Stimulated activated CD8-positive, alpha-beta memory T cell treated with anti-CD3 and anti-CD28 coated beads, Interleukin-15, amount 100 ng/mL, for 4 hours (primary cell): ENCODE measurements at regions not wholly inside any gene's neighbourhood (a gene's known extent, or its start where the extent isn't known, plus 50 kb on each side); places are given as distances from the start of the nearest gene placed in this dataset.

Experiments used
- DNase-seq, 2 donors: peaks; one replicate each; pipeline ENCODE4 v3.0.0-alpha.2; 2020; ENCODE audit warnings: low read depth in 2 of 2

DNA sequence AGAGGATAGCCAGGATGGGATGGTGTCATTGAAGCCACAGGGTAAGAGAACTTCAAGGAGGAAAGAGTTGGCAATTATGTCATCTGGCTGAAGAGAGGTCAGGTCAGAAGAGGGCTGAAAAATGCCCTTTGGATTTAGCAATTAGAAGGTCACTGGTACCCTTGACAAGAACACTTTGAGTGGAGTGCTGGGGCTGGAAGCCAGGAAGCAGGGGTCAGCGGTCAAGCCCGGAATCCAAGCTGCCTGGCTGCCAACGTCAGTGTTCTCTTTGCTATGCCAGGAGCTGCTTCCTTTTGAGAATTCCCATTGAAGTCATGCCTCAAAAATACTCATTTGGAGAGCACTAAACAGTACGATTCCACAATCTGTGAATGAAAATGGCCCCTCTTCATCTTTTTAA, 386.5 kb downstream of the SHQ1 start:
- DNase-seq = no peak

GRCh38 chr3:72460205-72461174, 387.8 kb downstream of the SHQ1 start:
- no peak for DNase-seq

GRCh38 chr3:72459588-72459987, 388.7 kb downstream of the SHQ1 start:
- no peak for DNase-seq

DNA sequence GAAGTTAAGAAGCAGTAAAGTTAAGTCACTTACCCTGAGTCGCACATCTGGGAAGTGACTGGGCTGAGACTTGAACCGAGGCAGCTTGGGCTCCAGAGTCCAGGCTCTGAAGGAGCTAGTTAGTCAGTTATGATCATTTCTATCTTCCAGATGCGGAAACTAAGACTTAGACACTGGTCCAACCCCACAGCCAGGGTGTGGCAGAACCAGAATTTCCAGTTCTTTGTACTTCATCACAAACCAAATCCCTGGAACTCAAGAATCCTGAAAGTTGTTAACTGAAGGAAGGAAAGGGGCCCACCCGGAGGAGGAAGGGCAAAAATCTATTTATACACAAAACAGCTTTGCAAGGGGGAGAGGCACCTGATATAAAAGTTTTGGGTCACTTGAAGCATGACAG, 389.9 kb downstream of the SHQ1 start:
- DNase-seq = no peak

DNA sequence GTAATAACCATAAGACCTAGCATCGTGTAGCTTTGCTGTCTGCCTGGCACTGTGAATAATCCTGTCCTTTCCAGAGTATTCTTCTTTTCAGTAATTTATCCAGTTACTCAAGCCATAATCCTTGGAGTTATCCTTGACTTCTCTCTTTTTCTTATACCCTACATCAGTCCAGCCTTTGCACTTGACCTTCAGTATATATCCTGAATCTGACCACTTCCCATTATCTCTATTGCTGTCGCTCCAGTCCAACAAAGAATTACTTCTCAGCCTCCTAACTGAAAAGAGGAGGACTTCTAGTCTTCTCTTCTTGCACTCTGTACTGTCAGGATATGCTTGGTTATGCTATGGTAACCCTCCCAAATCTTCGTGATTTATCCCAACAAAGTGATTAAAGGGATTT, 393.8 kb downstream of the SHQ1 start:
- DNase-seq = no peak

DNA sequence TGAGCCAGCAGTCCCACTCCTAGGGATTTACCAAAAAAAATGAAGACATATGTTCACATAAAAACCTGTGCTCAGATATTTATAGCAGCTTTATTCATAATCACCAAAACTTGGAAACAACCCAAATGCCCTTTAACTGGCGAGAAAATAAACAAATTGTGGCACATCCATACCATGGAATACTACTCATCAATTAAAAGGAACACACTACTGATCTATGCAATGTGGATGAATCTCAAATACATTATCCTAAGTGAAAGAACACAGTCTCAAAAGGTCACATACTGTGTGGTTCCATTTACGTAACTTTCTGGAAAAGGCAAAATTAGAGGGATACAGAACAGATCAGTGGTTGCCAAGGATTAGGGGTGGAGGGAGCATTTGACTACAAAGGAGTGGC, 394.5 kb downstream of the SHQ1 start:
- no peak for DNase-seq

- DNase-seq = no peak
Measured at GRCh38 chr3:72452745-72453144, 395.5 kb downstream of the SHQ1 start.

DNA sequence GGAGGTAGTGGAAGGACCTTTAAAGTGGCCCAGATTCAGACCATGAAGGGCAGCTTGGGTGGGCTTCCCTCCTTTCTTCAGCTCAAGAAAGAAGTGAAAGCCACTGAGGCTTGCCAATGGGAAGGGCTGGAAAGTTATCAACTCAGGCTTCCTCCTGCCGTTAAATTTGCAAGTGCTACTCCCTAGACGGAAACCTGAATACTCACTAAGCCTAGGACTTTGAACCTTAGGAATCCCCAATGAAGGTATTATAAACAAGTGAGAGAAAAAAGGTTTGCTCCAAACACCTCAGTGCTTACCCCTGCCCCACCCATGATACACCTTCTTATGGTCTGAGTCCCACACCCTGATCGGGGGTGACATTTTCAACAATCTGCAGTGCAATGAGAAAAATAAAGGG, 396.4 kb downstream of the SHQ1 start:
- no peak for DNase-seq

GRCh38 chr3:72449551-72449950, 398.7 kb downstream of the SHQ1 start:
- DNase-seq = no peak

- DNase-seq = no peak
Measured at GRCh38 chr3:72448858-72449257, 399.4 kb downstream of the SHQ1 start.

DNA sequence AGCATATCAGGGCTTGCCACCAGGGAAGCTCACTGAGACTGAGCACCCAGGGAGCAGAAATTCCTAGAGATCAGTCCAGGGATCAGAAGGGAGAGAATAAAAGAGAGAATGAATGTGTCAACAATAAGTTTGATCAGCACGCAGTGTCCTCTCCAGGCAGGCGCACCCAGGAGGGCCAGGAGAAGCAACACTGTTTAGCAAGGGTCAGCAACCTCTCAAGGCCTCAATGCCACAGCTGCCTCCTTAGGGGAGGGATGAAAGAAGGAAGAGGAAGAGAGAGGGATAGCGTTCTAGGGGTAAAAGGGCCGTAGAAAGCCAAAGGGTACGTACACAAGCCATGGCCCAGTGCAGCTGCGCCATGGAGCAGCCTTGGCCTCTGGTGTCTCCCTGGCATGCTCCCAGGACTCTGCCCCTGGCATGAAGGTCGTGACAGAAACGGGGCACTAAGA, 399.8 kb downstream of the SHQ1 start:
- DNase-seq = no peak

- DNase-seq = peak; percentile 81 to 94
Measured at GRCh38 chr3:72447059-72447946, 400.9 kb downstream of the SHQ1 start.

DNA sequence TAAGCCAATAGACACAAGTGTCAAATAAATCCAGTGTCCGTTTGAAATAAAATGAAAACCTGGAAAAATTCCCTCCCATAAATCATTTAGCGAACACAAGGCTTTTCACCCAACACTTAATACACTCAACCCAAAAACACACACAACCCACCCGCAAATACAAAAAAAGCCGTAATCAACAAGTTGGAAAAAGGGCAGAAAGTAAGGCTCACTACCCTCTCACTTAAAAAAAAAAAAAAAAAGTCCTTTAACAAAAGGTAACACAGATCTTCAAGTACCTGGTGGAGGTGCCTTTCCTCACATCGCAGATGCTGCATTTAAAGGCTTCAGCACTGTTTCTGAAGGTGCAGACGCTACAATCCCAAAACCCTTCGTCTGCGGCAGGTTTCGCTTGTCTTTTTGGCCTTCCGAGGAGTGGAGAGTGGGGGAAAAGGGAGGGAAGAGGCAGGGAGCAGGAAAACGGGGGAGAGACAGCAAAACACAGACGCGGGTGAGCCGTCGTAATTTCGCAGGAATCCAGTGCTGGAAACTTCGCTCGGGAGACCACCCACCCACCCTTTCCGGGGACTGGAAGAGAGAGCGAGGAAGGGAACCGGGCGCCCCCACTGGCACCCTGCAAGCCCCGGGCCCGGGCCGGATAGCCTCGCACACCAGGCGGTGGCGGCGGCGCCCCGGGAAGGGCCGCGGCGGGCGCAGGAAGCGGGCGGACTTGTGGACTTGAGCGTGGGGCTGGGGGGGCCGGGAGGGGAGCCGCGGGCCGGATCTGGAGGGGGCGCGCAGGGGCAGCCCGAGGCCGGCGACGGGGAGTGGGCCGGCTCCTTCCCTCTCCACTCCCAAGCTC, 401.8 kb downstream of the SHQ1 start, which contains the start of gene RYBP:
Gene RYBP (minus strand): TSS at position 404 of the 841 bp plus-strand sequence.
- DNase-seq = no peak

DNA sequence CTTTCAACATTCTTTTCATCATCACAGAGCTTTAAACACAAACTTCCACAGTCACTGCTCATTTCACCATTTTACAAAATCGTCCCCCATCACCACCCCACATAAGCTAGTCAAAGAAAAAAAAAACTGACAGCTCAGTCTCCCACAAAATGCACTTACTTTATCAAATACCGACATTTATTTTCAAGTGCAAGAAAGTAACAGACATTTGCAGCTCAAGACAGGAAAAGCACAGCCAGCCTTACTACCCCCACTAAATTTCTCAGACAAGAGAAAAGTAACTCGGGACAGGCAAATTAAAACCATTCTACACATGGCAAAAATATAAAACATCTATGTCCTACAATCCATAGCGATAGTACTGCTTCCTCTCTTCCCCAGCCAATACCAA, 402.4 kb downstream of the SHQ1 start:
- no peak for DNase-seq

GRCh38 chr3:72444656-72445223, 403.5 kb downstream of the SHQ1 start:
- no peak for DNase-seq

DNA sequence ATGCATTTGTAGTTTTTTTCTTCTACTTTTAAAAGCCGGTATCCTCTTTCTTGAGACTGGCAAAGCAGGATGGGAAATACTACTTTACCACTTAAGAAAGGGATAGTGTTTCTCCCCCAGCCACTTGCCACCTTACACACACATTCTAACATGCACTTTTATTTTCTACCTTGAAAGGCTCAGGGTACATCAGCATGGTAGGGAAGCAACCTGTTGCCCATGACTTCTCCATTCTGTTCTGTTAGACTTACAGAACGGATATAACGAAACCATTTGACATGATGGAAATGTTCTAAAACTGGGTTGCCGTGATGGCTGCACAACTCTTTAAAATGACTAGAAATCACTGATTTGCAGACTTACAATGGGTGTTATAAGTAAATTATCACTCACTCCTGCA, 405.5 kb downstream of the SHQ1 start:
- no peak for DNase-seq

DNA sequence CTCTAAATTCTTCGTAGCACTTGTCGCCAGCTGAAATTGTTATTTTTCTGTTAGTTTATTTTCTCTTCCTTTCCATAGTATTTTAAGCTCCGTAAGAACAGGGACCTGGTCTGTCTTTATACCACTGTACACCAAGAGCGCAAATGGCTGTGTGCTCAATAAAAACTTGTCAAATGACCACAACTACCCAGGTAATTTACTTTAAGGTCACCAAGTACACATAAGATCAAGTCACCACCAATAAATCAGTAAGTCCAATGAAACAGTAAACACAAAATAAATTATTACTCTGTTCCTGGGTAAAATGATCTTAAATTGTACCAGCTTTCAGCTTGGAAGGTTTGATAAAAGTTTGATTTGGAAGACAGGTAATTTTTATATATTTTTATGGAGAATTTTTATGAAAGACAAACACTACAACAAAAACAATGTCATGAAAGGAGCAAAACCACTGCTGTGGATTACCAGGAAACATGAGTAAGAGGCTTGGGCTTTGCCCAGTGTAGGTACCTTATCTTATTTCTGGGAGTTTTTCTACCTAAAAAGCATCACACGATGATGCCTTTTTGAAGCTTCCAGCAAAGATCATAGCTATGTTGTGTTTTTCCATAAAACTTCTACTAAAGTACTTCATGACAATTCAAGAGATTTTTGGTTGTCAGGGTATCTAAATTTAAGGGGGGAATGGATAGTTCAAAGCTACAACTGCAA, 406.8 kb downstream of the SHQ1 start:
- no peak for DNase-seq

DNA sequence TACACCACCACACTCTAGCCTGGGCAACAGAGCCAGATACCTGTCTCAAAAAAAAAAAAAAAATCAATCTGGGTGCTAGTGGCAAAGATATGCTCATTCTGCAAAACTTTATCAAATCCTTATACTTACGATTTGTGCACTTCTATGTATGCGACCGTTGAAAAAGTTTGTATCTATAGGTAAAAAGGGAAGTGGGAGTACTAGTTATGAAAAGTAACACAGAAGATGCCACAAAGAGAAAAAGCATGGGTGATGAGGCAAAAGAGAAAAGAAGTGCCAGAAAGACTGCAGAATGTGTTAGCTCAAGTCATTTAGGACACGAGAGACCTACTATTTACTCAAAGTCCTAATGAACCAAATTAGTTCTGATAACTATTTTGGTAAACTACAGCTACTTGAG, 407.8 kb downstream of the SHQ1 start:
- DNase-seq = no peak

GRCh38 chr3:72439321-72440183, 408.7 kb downstream of the SHQ1 start:
- DNase-seq = no peak
